ENCODE measurements at regions not wholly inside any gene's neighbourhood (a gene's known extent, or its start where the extent isn't known, plus 50 kb on each side); places are given as distances from the start of the nearest gene placed in this dataset.

DNA sequence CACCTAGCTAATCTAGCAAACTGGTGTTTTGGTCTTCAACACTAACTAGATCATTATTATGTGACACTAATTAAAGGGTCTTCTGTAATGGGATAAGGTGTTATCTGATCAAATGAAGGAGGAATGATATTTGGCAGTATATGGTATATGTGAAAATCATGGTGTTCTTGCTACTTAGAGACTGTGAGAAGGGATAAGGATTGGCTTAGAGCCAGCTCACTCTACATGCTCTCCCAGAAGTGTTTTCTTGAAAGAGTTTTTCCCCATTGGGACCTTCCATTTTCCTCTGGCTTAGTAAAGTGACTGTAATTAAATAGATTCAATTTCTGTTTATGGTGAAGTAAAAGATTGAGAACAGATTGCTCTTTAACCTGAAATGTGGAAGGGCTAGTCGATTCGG lies 71.2 kb upstream of the RGL1 start:
- TF ChIP-seq, protein P1, sequence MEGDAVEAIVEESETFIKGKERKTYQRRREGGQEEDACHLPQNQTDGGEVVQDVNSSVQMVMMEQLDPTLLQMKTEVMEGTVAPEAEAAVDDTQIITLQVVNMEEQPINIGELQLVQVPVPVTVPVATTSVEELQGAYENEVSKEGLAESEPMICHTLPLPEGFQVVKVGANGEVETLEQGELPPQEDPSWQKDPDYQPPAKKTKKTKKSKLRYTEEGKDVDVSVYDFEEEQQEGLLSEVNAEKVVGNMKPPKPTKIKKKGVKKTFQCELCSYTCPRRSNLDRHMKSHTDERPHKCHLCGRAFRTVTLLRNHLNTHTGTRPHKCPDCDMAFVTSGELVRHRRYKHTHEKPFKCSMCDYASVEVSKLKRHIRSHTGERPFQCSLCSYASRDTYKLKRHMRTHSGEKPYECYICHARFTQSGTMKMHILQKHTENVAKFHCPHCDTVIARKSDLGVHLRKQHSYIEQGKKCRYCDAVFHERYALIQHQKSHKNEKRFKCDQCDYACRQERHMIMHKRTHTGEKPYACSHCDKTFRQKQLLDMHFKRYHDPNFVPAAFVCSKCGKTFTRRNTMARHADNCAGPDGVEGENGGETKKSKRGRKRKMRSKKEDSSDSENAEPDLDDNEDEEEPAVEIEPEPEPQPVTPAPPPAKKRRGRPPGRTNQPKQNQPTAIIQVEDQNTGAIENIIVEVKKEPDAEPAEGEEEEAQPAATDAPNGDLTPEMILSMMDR (IDR thresholded peaks at IDR 0.05), result no peak
- no peak for TF ChIP-seq POLR2A (IDR thresholded peaks at IDR 0.05)
